Ishikawa (cell line): ENCODE measurements at regions not wholly inside any gene's neighbourhood (a gene's known extent, or its start where the extent isn't known, plus 50 kb on each side); places are given as distances from the start of the nearest gene placed in this dataset.

Experiments used
- CEBPB ChIP-seq: IDR thresholded peaks from 2 replicates; pipeline ENCODE4 v1.6.1; 2012
- CREB1 ChIP-seq: IDR thresholded peaks from 2 replicates; pipeline ENCODE4 v1.6.1; 2012; ENCODE audit warnings: low read depth
- EGR1 ChIP-seq: IDR thresholded peaks from 2 replicates; pipeline ENCODE4 v1.6.1; 2012
- EP300 ChIP-seq: IDR thresholded peaks from 2 replicates; pipeline ENCODE4 v1.6.1; 2012; ENCODE audit warnings: borderline replicate concordance
- FOXM1 ChIP-seq: IDR thresholded peaks from 2 replicates; pipeline ENCODE4 v1.6.1; 2012; ENCODE audit warnings: low read depth, borderline replicate concordance
- MAX ChIP-seq: IDR thresholded peaks from 2 replicates; pipeline ENCODE4 v1.6.1; 2012
- NFIC ChIP-seq: IDR thresholded peaks from 2 replicates; pipeline ENCODE4 v1.6.1; 2012
- RAD21 ChIP-seq: IDR thresholded peaks from 2 replicates; pipeline ENCODE4 v1.6.1; 2012; ENCODE audit warnings: low read depth
- TAF1 ChIP-seq: IDR thresholded peaks from 2 replicates; pipeline ENCODE4 v1.6.1; 2012; ENCODE audit warnings: low read depth, mild to moderate bottlenecking
- TCF12 ChIP-seq: IDR thresholded peaks from 2 replicates; pipeline ENCODE4 v1.6.1; 2012; ENCODE audit warnings: low read depth
- TEAD4 ChIP-seq: IDR thresholded peaks from 2 replicates; pipeline ENCODE4 v1.6.1; 2012
- USF1 ChIP-seq: IDR thresholded peaks from 2 replicates; pipeline ENCODE4 v1.6.1; 2012
- YY1 ChIP-seq: IDR thresholded peaks from 2 replicates; pipeline ENCODE4 v1.6.1; 2012; ENCODE audit warnings: low read depth
- ZBTB7A ChIP-seq: IDR thresholded peaks from 2 replicates; pipeline ENCODE4 v1.6.1; 2012; ENCODE audit warnings: low read depth
- TF ChIP-seq, protein P1 (sequence below): IDR thresholded peaks from 2 replicates; pipeline ENCODE4 v1.6.1; 2012; ENCODE audit warnings: low read depth, mild to moderate bottlenecking

DNA sequence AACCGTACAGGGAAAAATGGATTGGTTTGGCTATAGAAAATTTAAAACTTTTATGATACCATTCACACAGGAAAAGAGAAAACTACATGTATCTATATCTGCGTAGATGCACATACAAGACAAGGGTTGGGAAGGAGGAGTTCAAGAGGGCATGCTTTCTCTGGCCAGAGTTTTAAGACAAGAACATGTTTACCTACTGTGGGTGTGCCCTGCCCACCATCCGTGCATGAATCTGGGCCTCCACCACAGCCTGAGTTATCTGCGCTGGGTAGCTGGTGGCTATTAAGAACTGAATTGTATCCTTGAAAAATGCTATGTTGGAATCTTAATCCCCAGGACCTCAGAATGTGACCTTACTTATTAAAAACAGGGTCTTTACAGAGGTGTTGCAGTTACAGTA lies 151.6 kb downstream of the AASDH start:
- no peak for TF ChIP-seq MAX

DNA sequence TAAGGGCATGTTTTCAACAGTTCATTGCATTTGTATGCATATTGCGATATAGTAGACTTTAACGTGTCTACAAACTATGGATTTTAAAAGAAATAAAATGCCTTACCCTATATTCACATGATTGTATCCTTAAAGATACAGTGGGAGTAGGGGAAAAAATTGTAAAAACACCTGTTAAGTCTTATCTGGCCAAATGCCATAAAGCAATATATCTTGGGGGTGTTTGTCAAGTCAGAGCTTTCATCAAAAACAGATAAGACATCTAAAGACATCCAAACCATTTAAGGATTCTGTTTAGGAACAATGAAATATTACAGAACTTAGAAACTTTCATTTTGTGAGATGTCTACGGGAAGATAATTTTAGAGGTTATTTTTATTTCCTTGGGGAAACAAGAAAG lies 152.3 kb downstream of the AASDH start:
- TF ChIP-seq TCF12, result no peak
- TF ChIP-seq TEAD4, result no peak
- TF ChIP-seq RAD21, result no peak
- no peak for TF ChIP-seq TAF1
- no peak for TF ChIP-seq EP300
- no peak for TF ChIP-seq NFIC
- TF ChIP-seq EGR1, result no peak
- no peak for TF ChIP-seq CREB1
- TF ChIP-seq, protein P1, sequence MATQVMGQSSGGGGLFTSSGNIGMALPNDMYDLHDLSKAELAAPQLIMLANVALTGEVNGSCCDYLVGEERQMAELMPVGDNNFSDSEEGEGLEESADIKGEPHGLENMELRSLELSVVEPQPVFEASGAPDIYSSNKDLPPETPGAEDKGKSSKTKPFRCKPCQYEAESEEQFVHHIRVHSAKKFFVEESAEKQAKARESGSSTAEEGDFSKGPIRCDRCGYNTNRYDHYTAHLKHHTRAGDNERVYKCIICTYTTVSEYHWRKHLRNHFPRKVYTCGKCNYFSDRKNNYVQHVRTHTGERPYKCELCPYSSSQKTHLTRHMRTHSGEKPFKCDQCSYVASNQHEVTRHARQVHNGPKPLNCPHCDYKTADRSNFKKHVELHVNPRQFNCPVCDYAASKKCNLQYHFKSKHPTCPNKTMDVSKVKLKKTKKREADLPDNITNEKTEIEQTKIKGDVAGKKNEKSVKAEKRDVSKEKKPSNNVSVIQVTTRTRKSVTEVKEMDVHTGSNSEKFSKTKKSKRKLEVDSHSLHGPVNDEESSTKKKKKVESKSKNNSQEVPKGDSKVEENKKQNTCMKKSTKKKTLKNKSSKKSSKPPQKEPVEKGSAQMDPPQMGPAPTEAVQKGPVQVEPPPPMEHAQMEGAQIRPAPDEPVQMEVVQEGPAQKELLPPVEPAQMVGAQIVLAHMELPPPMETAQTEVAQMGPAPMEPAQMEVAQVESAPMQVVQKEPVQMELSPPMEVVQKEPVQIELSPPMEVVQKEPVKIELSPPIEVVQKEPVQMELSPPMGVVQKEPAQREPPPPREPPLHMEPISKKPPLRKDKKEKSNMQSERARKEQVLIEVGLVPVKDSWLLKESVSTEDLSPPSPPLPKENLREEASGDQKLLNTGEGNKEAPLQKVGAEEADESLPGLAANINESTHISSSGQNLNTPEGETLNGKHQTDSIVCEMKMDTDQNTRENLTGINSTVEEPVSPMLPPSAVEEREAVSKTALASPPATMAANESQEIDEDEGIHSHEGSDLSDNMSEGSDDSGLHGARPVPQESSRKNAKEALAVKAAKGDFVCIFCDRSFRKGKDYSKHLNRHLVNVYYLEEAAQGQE, result no peak
- TF ChIP-seq ZBTB7A, result no peak
- no peak for TF ChIP-seq YY1
- TF ChIP-seq MAX, result no peak
- no peak for TF ChIP-seq FOXM1
- no peak for TF ChIP-seq USF1
- TF ChIP-seq CEBPB, result no peak

DNA sequence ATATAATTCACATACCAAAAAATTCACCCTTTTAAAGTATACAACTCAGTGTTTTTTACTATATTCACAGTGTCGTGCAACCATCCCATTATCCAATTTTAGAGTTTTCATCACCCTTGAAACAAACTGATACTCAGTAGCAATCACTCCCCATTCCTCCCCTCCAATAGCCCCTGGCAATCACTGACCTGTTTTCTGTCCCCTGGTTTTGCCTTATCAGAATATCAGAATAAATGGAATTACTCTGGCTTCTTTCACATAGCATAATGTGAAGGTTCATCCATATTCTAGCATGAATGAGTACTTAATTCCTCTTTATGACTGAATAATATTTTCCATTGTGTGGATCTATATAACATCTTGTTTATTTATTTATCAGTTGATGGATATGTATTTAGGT lies 153.2 kb downstream of the AASDH start:
- no peak for TF ChIP-seq CREB1
- no peak for TF ChIP-seq YY1
- TF ChIP-seq, protein P1, result no peak
- no peak for TF ChIP-seq NFIC
- no peak for TF ChIP-seq TAF1
- TF ChIP-seq EGR1, result no peak
- no peak for TF ChIP-seq FOXM1
- TF ChIP-seq CEBPB, result no peak
- TF ChIP-seq ZBTB7A, result no peak
- no peak for TF ChIP-seq TEAD4
- no peak for TF ChIP-seq EP300
- TF ChIP-seq TCF12, result no peak
- TF ChIP-seq MAX, result no peak

GRCh38 chr4:56231410-56231809 lies 155.9 kb downstream of the AASDH start:
- TF ChIP-seq ZBTB7A (no peak), TEAD4 (no peak), CEBPB (no peak), TCF12 (no peak), MAX (no peak), EP300 (no peak), YY1 (no peak), RAD21 (no peak), CREB1 (no peak), TAF1 (no peak), EGR1 (no peak), USF1 (no peak), NFIC (no peak), FOXM1 (no peak)
- TF ChIP-seq, protein P1, result no peak

DNA sequence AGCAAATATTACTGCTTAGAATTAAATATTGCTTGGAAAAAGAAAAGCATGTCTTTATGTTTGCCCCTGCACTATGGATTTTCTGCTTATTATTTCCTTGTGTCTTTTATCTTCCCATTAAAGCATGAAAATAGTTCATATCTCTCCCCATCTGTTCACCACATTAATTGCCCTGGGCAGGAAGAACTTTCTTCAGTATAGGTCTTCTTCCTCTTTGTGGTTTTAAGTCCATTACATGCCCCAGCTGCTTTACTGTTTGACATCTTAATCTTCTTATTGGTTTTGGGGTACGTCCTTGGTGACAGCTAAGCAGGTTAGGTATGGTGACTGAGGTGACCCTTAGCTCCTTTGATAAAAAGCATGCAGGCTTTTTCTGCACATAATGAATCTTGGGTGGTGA lies 157.3 kb downstream of the AASDH start:
- TF ChIP-seq RAD21 (no peak), TAF1 (no peak)
- TF ChIP-seq, protein P1, result no peak
